Osteoblast (primary cell): ENCODE measurements at regions not wholly inside any gene's neighbourhood (a gene's known extent, or its start where the extent isn't known, plus 50 kb on each side); places are given as distances from the start of the nearest gene placed in this dataset.

Experiments
- DNase-seq: peaks from one replicate; pipeline ENCODE4 v3.0.0; 2011; ENCODE audit warnings: low spot score, mixed read lengths; ENCODE audit not compliant: insufficient read length; ENCODE audit errors: missing footprints
- H2AFZ ChIP-seq: 2 replicates; pipeline ENCODE4 v1.6.0; 2011; ENCODE audit warnings: mild to moderate bottlenecking, low read length
- H3K27ac ChIP-seq: 2 replicates; pipeline ENCODE4 v1.5.1; 2011; ENCODE audit warnings: mild to moderate bottlenecking, low read depth, low read length, moderate library complexity
- H3K27me3 ChIP-seq: 2 replicates; pipeline ENCODE4 v1.6.0; 2012; ENCODE audit warnings: mild to moderate bottlenecking, control low read depth, inconsistent platforms, low read length, moderate library complexity; ENCODE audit not compliant: insufficient read depth
- H3K36me3 ChIP-seq: 2 replicates; pipeline ENCODE4 v1.5.1; 2011; ENCODE audit warnings: mild to moderate bottlenecking, low read length, control low read depth, moderate library complexity; ENCODE audit not compliant: insufficient read depth
- H3K4me1 ChIP-seq: 2 replicates; pipeline ENCODE4 v1.5.1; 2011; ENCODE audit warnings: mild to moderate bottlenecking, low read length, control low read depth, moderate library complexity; ENCODE audit not compliant: insufficient read depth
- H3K4me2 ChIP-seq: 2 replicates; pipeline ENCODE4 v1.6.0; 2011; ENCODE audit warnings: mild to moderate bottlenecking, low read length; ENCODE audit not compliant: insufficient read depth
- H3K4me3 ChIP-seq: fragments of 200-600 bp; sonication (generic); 3 replicates; pipeline ENCODE4 v1.5.1; 2012; ENCODE audit warnings: mild to moderate bottlenecking, low read length, inconsistent platforms; ENCODE audit not compliant: insufficient read depth
- H3K79me2 ChIP-seq: 2 replicates; pipeline ENCODE4 v1.6.0; 2012; ENCODE audit warnings: mild to moderate bottlenecking, low read length, control low read depth, inconsistent platforms; ENCODE audit not compliant: insufficient read depth
- H3K9me3 ChIP-seq: 2 replicates; pipeline ENCODE4 v1.5.1; 2011; ENCODE audit warnings: low read depth, low read length, control low read depth
- H4K20me1 ChIP-seq: 2 replicates; pipeline ENCODE4 v1.6.0; 2012; ENCODE audit warnings: mild to moderate bottlenecking, low read length, control low read depth; ENCODE audit not compliant: insufficient read depth
- CTCF ChIP-seq: IDR thresholded peaks from 2 replicates; pipeline ENCODE4 v1.5.1; 2011; ENCODE audit warnings: mild to moderate bottlenecking, low read depth, low read length, moderate library complexity; ENCODE audit errors: extremely low read depth

DNA sequence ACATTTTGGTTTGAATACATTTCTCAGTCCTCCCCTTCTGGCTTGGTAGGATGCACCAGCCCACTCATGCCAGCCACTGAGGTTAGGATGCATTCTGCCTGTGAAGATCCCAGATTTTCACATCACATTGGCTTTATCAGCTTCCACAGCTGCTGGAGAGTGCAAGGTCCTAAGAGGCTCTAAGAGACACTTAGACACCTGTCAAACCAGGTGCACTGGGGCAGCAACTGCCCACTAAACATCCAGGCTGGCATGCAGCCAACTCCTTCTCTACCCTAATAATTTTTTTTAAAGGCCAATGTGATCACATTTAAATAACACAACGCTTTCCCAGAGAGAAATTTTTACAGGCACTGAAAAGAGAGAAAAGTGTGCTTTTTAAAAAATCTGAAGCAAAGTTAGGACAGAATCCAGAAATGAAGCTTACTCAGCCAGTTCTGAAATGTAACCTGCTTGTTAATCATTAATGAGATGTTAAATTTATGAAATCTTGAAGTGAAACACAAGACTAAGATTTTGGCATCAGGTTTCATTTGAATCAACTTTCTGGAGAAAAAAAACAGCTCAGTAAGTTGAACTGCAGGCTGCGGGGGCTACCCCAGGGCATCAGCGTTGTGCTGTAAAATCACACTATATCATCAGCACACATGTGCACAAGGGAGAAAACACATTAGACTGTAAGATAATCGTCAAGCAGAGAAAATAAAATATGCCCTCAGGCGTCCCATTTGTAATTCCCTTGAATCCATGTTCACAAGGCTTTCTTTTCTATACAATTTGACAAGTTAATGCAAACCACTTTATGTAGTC lies 312.9 kb downstream of the ZBBX start:
- H3K9me3 ChIP-seq: peaks cover 3% of the 10 kb centered on the region

GRCh38 chr3:167057581-167057980 lies 322.5 kb downstream of the ZBBX start:
- no peak overlapping the region for H2AFZ ChIP-seq
- no peaks in the 10 kb centered on the region for H4K20me1 ChIP-seq
- no peak for DNase-seq
- H3K36me3 ChIP-seq: no peaks in the 10 kb centered on the region
- H3K79me2 ChIP-seq: no peaks in the 10 kb centered on the region
- no peaks in the 10 kb centered on the region for H3K27me3 ChIP-seq
- no peak overlapping the region for H3K27ac ChIP-seq
- H3K4me3 ChIP-seq: no peak overlapping the region
- no peak overlapping the region for H3K4me2 ChIP-seq
- no peak for TF ChIP-seq CTCF
- H3K9me3 ChIP-seq: no peaks in the 10 kb centered on the region
- H3K4me1 ChIP-seq: no peaks in the 10 kb centered on the region

More for the DNA sequence above, 312.9 kb downstream of the ZBBX start:
- Histone ChIP-seq H2AFZ (no peak overlapping the region), H3K79me2 (no peaks in the 10 kb centered on the region), H4K20me1 (no peaks in the 10 kb centered on the region), H3K4me2 (no peak overlapping the region), H3K36me3 (no peaks in the 10 kb centered on the region), H3K27me3 (no peaks in the 10 kb centered on the region), H3K4me3 (no peak overlapping the region), H3K4me1 (no peaks in the 10 kb centered on the region), H3K27ac (no peak overlapping the region)
- no peak for DNase-seq
- no peak for TF ChIP-seq CTCF

GRCh38 chr3:167054926-167055325 lies 325.2 kb downstream of the ZBBX start:
- Histone ChIP-seq H3K9me3 (peaks cover 5% of the 10 kb centered on the region), H3K27me3 (no peaks in the 10 kb centered on the region), H3K79me2 (no peaks in the 10 kb centered on the region), H3K36me3 (no peaks in the 10 kb centered on the region), H3K4me1 (no peaks in the 10 kb centered on the region), H2AFZ (no peak overlapping the region), H4K20me1 (no peaks in the 10 kb centered on the region), H3K4me2 (no peak overlapping the region), H3K4me3 (no peak overlapping the region), H3K27ac (no peak overlapping the region)
- DNase-seq: no peak
- no peak for TF ChIP-seq CTCF

GRCh38 chr3:167051421-167051820 lies 328.7 kb downstream of the ZBBX start:
- Histone ChIP-seq H3K4me2 (no peak overlapping the region), H3K4me3 (no peak overlapping the region), H3K36me3 (no peaks in the 10 kb centered on the region), H3K27me3 (no peaks in the 10 kb centered on the region), H3K27ac (no peak overlapping the region), H4K20me1 (no peaks in the 10 kb centered on the region), H3K4me1 (no peaks in the 10 kb centered on the region), H2AFZ (no peak overlapping the region), H3K9me3 (peaks cover 5% of the 10 kb centered on the region), H3K79me2 (no peaks in the 10 kb centered on the region)
- no peak for TF ChIP-seq CTCF
- DNase-seq: no peak
